ENCODE measurements at regions not wholly inside any gene's neighbourhood (a gene's known extent, or its start where the extent isn't known, plus 50 kb on each side); places are given as distances from the start of the nearest gene placed in this dataset.
"Not testable (repeated sequence)": the region's sequence is repeated elsewhere in the genome, so short reads cannot be mapped to it uniquely, and the experiment has no call there.

DNA sequence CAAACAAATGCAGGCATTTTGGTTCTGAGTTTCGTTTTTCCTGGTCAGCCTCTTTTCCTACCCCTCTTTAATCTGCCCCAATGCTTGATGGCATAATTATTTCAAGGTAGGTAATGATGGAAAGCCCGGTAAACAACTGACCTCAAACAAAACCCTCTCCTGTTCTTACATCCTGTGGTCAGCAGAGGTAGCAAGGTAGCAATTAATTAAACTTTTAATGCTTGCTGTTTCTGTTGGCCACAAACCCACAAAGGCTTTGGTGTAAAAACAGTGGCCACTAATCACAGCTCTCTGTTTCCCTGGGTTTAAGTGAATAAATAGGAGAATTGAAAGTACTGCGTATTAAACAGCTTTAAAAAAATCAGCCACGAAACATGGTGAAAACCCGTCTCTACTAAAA, 261.5 kb upstream of the SOX4 start:
- Histone ChIP-seq H3K36me3 (ENCODE audit: control insufficient read depth in 5 of 5, insufficient read depth in 5 of 5, low read length in 5 of 5) (no peaks in the 10 kb centered on the region), H3K4me1 (ENCODE audit: control insufficient read depth in 5 of 5, insufficient read depth in 5 of 5, low read length in 5 of 5) (peaks cover 0 to 6% (median 0%) of the 10 kb centered on the region in 5 donors), H3K4me3 (ENCODE audit: low read depth in 1 of 5, low read length in 5 of 5) (no peak overlapping the region), H3K27me3 (ENCODE audit: control insufficient read depth in 5 of 5, insufficient read depth in 4 of 5, low read length in 5 of 5) (no peaks in the 10 kb centered on the region), H3K27ac (ENCODE audit: low read depth, low read length) (no peak overlapping the region), H3K9ac (ENCODE audit: low read length in 5 of 5) (no peak overlapping the region), H3K9me3 (ENCODE audit: control insufficient read depth in 5 of 5, low read length in 5 of 5) (no peaks in the 10 kb centered on the region)

DNA sequence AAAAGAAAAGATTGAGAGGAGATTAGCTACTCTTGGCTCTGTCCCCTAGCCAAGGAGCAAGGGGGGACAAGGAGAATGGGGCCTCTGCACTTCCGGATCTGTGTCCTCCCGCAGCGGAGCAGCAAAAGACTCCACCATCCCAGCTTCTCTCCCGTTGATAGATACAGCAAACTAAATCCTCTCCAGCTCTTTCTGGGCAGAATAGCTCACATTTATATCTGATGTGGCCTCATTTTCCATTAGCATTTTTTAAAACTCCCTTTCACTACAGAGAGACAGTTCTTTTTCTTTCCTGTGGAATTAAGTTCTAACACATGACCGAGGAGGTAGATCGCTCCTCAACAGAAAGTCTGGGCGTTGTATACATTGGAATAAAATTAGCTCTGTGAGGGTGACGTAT, 260.9 kb upstream of the SOX4 start:
- H3K9me3 ChIP-seq (ENCODE audit: control insufficient read depth in 5 of 5, low read length in 5 of 5), result no peaks in the 10 kb centered on the region
- H3K27ac ChIP-seq (ENCODE audit: low read depth, low read length), result no peak overlapping the region
- H3K9ac ChIP-seq (ENCODE audit: low read length in 5 of 5), result no peak overlapping the region
- H3K4me1 ChIP-seq (ENCODE audit: control insufficient read depth in 5 of 5, insufficient read depth in 5 of 5, low read length in 5 of 5), result peaks cover 0 to 6% (median 0%) of the 10 kb centered on the region in 5 donors
- H3K4me3 ChIP-seq (ENCODE audit: low read depth in 1 of 5, low read length in 5 of 5), result no peak overlapping the region
- H3K27me3 ChIP-seq (ENCODE audit: control insufficient read depth in 5 of 5, insufficient read depth in 4 of 5, low read length in 5 of 5), result no peaks in the 10 kb centered on the region
- H3K36me3 ChIP-seq (ENCODE audit: control insufficient read depth in 5 of 5, insufficient read depth in 5 of 5, low read length in 5 of 5), result no peaks in the 10 kb centered on the region

DNA sequence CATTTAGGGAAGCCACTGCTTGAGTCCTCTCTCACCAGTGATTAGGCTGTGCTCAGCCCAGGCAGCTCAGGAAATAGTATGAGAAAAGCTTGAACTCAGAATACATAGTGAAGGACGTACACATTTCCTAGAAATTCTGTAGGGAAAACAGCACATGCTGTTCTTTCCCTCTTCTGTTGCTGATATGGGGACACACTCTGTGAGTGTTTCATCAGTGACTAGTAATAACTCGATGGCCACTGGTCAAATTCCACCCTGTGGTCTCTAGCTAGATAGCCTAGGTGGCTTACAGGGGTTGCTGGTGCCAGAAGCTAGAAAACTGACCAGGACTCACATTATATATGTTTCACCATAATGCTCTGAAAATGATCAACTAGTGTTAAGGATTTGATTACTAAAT, 259.8 kb upstream of the SOX4 start:
- H3K4me1 ChIP-seq (ENCODE audit: control insufficient read depth in 5 of 5, insufficient read depth in 5 of 5, low read length in 5 of 5), result peaks cover 0 to 6% (median 0%) of the 10 kb centered on the region in 5 donors
- H3K27me3 ChIP-seq (ENCODE audit: control insufficient read depth in 5 of 5, insufficient read depth in 4 of 5, low read length in 5 of 5), result no peaks in the 10 kb centered on the region
- H3K36me3 ChIP-seq (ENCODE audit: control insufficient read depth in 5 of 5, insufficient read depth in 5 of 5, low read length in 5 of 5), result no peaks in the 10 kb centered on the region
- H3K9ac ChIP-seq (ENCODE audit: low read length in 5 of 5), result no peak overlapping the region
- H3K9me3 ChIP-seq (ENCODE audit: control insufficient read depth in 5 of 5, low read length in 5 of 5), result no peaks in the 10 kb centered on the region
- H3K27ac ChIP-seq (ENCODE audit: low read depth, low read length), result no peak overlapping the region
- H3K4me3 ChIP-seq (ENCODE audit: low read depth in 1 of 5, low read length in 5 of 5), result no peak overlapping the region

DNA sequence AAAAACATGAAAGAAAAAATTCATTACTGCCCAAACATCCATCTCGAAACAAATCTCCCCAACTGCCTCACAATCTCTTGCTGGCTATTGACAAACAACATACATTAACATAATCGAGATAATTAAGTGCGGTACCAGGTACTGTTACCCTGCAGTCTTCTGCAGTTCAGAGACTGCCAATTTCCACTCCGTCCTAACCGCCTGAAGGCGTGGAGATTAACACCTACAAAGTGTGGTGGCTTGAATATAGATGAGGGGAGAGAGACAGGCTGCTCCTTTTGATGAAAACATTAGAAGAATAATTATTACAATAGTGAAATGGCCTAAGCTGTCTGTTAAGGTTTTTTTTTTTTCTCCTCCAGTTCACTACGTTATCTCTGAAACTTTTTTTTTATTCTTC, 258.9 kb upstream of the SOX4 start:
- Histone ChIP-seq H3K4me1 (ENCODE audit: control insufficient read depth in 5 of 5, insufficient read depth in 5 of 5, low read length in 5 of 5) (peaks cover 0 to 6% (median 0%) of the 10 kb centered on the region in 5 donors), H3K27me3 (ENCODE audit: control insufficient read depth in 5 of 5, insufficient read depth in 4 of 5, low read length in 5 of 5) (no peaks in the 10 kb centered on the region), H3K27ac (ENCODE audit: low read depth, low read length) (no peak overlapping the region), H3K36me3 (ENCODE audit: control insufficient read depth in 5 of 5, insufficient read depth in 5 of 5, low read length in 5 of 5) (no peaks in the 10 kb centered on the region), H3K4me3 (ENCODE audit: low read depth in 1 of 5, low read length in 5 of 5) (no peak overlapping the region), H3K9me3 (ENCODE audit: control insufficient read depth in 5 of 5, low read length in 5 of 5) (no peaks in the 10 kb centered on the region), H3K9ac (ENCODE audit: low read length in 5 of 5) (no peak overlapping the region)

DNA sequence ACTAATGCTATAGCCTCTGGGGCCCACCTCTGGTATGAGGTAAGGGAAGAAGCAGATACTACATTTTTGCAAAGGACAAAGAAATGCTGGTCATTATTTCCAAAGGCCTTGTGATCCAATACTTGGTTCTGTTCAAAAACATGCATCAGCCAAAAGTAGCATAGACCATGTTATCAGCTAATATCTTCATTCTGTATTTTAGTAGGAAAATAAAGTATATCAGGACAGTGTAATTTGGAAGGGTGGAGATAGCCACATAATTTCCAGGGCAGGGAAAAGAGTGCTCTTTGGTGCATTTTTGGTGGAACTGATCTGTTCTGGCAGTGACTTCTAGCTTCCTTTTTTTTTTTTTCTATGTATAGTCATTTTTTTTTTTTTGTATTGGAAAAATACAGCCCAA, 258.0 kb upstream of the SOX4 start:
- no peak overlapping the region for H3K27ac ChIP-seq (ENCODE audit: low read depth, low read length)
- no peak overlapping the region for H3K4me3 ChIP-seq (ENCODE audit: low read depth in 1 of 5, low read length in 5 of 5)
- H3K9me3 ChIP-seq (ENCODE audit: control insufficient read depth in 5 of 5, low read length in 5 of 5), result no peaks in the 10 kb centered on the region
- H3K4me1 ChIP-seq (ENCODE audit: control insufficient read depth in 5 of 5, insufficient read depth in 5 of 5, low read length in 5 of 5), result peaks cover 0 to 6% (median 0%) of the 10 kb centered on the region in 5 donors
- H3K36me3 ChIP-seq (ENCODE audit: control insufficient read depth in 5 of 5, insufficient read depth in 5 of 5, low read length in 5 of 5), result no peaks in the 10 kb centered on the region
- H3K27me3 ChIP-seq (ENCODE audit: control insufficient read depth in 5 of 5, insufficient read depth in 4 of 5, low read length in 5 of 5), result no peaks in the 10 kb centered on the region
- H3K9ac ChIP-seq (ENCODE audit: low read length in 5 of 5), result no peak overlapping the region

DNA sequence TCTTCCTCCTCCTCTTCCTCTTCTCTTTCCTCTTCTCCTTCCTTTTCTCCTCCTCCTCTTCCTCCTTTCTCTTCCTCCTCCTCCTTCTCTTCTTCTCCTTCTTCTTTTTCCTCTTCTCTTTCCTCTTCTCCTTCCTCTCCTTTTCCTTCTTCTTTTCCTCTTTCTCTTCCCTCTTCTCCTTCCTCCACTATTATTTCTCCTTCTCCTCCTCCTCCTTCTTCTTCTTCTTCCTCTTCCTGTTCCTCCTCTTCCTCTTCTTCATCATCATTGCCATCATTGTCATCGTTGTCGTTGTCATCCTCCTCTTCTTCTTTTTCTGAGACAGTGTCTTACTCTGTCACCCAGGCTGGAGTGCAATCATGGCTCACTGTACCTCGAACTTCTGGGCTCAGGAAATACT, 256.3 kb upstream of the SOX4 start:
- Histone ChIP-seq H3K9me3 (ENCODE audit: control insufficient read depth in 5 of 5, low read length in 5 of 5) (no peaks in the 10 kb centered on the region), H3K27ac (ENCODE audit: low read depth, low read length) (no peak overlapping the region), H3K4me1 (ENCODE audit: control insufficient read depth in 5 of 5, insufficient read depth in 5 of 5, low read length in 5 of 5) (no peaks in the 10 kb centered on the region), H3K27me3 (ENCODE audit: control insufficient read depth in 5 of 5, insufficient read depth in 4 of 5, low read length in 5 of 5) (no peaks in the 10 kb centered on the region), H3K4me3 (ENCODE audit: low read depth in 1 of 5, low read length in 5 of 5) (no peak overlapping the region), H3K36me3 (ENCODE audit: control insufficient read depth in 5 of 5, insufficient read depth in 5 of 5, low read length in 5 of 5) (no peaks in the 10 kb centered on the region), H3K9ac (ENCODE audit: low read length in 5 of 5) (no peak overlapping the region)

DNA sequence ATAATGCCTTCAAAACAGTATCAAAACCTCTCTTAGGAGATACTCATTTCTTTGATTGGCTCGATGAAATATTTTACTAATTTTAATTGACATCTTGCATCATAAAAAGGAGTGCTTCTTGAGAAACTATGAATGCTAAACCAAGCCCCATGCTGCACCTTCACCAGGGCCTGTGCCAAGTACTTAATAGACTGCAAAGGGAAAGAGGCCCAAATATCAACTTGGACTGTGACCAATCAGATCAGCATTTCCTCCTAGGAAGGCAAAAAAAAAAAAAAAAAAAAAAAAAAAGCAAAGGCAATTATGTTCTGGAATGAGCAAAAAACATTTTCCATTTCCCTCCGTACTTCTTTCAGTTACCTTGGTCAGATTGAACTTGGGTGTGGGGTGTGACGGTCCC, 253.0 kb upstream of the SOX4 start:
- H3K27me3 ChIP-seq (ENCODE audit: control insufficient read depth in 5 of 5, insufficient read depth in 4 of 5, low read length in 5 of 5), result no peaks in the 10 kb centered on the region
- H3K9me3 ChIP-seq (ENCODE audit: control insufficient read depth in 5 of 5, low read length in 5 of 5), result no peaks in the 10 kb centered on the region
- no peaks in the 10 kb centered on the region for H3K36me3 ChIP-seq (ENCODE audit: control insufficient read depth in 5 of 5, insufficient read depth in 5 of 5, low read length in 5 of 5)
- no peak overlapping the region for H3K9ac ChIP-seq (ENCODE audit: low read length in 5 of 5)
- H3K4me1 ChIP-seq (ENCODE audit: control insufficient read depth in 5 of 5, insufficient read depth in 5 of 5, low read length in 5 of 5), result no peaks in the 10 kb centered on the region
- H3K27ac ChIP-seq (ENCODE audit: low read depth, low read length), result no peak overlapping the region
- H3K4me3 ChIP-seq (ENCODE audit: low read depth in 1 of 5, low read length in 5 of 5), result no peak overlapping the region

DNA sequence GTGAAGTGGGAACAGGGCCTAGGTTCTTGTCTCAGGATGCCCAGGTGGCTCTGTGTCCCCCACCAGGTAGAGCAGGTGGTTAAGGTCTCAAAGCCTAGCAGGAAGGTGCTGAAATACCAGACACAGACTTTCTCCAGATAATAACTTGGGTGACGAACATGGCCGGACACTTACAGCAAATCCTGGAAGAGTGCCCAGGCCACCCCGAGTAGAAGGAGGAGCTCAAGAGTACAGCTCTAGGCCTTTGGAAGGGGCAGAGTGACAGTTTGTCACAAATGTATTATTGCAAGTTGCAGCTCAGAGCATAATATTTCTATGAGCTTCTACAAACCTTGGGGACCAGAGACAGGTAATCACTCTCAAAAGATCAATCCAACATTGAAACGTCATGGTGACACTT, 251.6 kb upstream of the SOX4 start:
- no peaks in the 10 kb centered on the region for H3K9me3 ChIP-seq (ENCODE audit: control insufficient read depth in 5 of 5, low read length in 5 of 5)
- H3K4me1 ChIP-seq (ENCODE audit: control insufficient read depth in 5 of 5, insufficient read depth in 5 of 5, low read length in 5 of 5), result no peaks in the 10 kb centered on the region
- no peak overlapping the region for H3K4me3 ChIP-seq (ENCODE audit: low read depth in 1 of 5, low read length in 5 of 5)
- no peak overlapping the region for H3K9ac ChIP-seq (ENCODE audit: low read length in 5 of 5)
- H3K27ac ChIP-seq (ENCODE audit: low read depth, low read length), result no peak overlapping the region
- no peaks in the 10 kb centered on the region for H3K27me3 ChIP-seq (ENCODE audit: control insufficient read depth in 5 of 5, insufficient read depth in 4 of 5, low read length in 5 of 5)
- no peaks in the 10 kb centered on the region for H3K36me3 ChIP-seq (ENCODE audit: control insufficient read depth in 5 of 5, insufficient read depth in 5 of 5, low read length in 5 of 5)

DNA sequence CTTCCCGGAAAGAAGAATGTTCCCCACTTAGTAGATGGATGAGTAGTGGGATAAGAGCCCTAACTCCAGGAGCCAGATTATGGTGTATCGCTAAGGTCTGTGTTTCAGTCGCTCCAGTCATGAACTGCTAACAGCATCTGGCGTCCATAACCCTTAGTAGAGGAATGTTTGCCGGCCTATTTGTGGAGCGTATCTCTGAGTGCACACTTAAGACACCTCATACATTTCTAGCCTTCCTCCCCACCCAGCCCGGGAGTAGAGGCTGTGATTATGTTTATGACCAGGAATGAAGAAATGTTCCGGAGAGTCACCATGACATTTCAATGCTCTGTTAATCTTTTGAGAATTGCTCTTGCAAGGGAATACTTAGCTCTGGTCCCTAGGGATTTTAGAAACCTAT, 251.1 kb upstream of the SOX4 start:
- H3K36me3 ChIP-seq (ENCODE audit: control insufficient read depth in 5 of 5, insufficient read depth in 5 of 5, low read length in 5 of 5), result no peaks in the 10 kb centered on the region
- no peaks in the 10 kb centered on the region for H3K27me3 ChIP-seq (ENCODE audit: control insufficient read depth in 5 of 5, insufficient read depth in 4 of 5, low read length in 5 of 5)
- H3K9me3 ChIP-seq (ENCODE audit: control insufficient read depth in 5 of 5, low read length in 5 of 5), result no peaks in the 10 kb centered on the region
- no peaks in the 10 kb centered on the region for H3K4me1 ChIP-seq (ENCODE audit: control insufficient read depth in 5 of 5, insufficient read depth in 5 of 5, low read length in 5 of 5)
- no peak overlapping the region for H3K27ac ChIP-seq (ENCODE audit: low read depth, low read length)
- no peak overlapping the region for H3K9ac ChIP-seq (ENCODE audit: low read length in 5 of 5)
- no peak overlapping the region for H3K4me3 ChIP-seq (ENCODE audit: low read depth in 1 of 5, low read length in 5 of 5)

DNA sequence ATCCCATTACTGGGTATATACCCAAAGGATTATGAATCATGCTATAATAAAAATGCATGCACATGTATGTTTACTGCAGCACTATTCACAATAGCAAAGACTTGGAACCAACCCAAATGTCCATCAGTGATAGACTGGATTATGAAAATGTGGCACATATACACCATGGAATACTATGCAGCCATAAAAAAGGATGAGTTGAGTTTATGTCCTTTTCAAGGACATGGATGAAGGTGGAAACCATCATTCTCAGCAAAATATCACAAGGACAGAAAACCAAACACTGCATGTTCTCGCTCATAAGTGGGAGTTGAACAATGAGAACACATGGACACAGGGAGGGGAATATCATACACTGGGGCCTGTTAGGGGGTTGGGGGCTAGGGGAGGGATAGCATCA, 247.8 kb upstream of the SOX4 start:
- H3K4me3 ChIP-seq (ENCODE audit: low read depth in 1 of 5, low read length in 5 of 5); H3K9me3 ChIP-seq (ENCODE audit: control insufficient read depth in 5 of 5, low read length in 5 of 5); H3K27ac ChIP-seq (ENCODE audit: low read depth, low read length); H3K27me3 ChIP-seq (ENCODE audit: control insufficient read depth in 5 of 5, insufficient read depth in 4 of 5, low read length in 5 of 5); H3K36me3 ChIP-seq (ENCODE audit: control insufficient read depth in 5 of 5, insufficient read depth in 5 of 5, low read length in 5 of 5); H3K9ac ChIP-seq (ENCODE audit: low read length in 5 of 5); H3K4me1 ChIP-seq (ENCODE audit: control insufficient read depth in 5 of 5, insufficient read depth in 5 of 5, low read length in 5 of 5): not testable (repeated sequence)

DNA sequence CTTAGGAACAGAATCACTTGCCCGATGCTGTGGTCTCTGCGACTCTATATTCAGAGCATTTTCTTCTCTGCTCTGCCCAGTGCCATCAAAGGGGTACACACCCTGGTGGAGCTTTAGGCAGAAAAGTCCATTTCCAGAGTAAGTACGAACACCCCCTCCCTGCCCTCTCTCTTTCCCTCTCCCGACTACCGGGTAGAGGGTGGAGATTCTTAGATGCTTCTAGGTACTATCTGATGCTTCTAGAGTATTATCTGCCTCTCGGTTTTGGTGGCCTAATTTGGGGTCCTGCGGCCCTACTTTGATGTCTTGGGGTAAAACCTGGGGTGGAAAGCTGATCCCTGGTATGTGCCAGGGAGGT, 245.4 kb upstream of the SOX4 start:
- H3K9me3 ChIP-seq (ENCODE audit: control insufficient read depth in 5 of 5, low read length in 5 of 5), result no peaks in the 10 kb centered on the region
- no peak overlapping the region for H3K27ac ChIP-seq (ENCODE audit: low read depth, low read length)
- H3K4me1 ChIP-seq (ENCODE audit: control insufficient read depth in 5 of 5, insufficient read depth in 5 of 5, low read length in 5 of 5), result peaks cover 0 to 15% (median 3%) of the 10 kb centered on the region in 5 donors
- no peak overlapping the region for H3K4me3 ChIP-seq (ENCODE audit: low read depth in 1 of 5, low read length in 5 of 5)
- H3K27me3 ChIP-seq (ENCODE audit: control insufficient read depth in 5 of 5, insufficient read depth in 4 of 5, low read length in 5 of 5), result no peaks in the 10 kb centered on the region
- no peaks in the 10 kb centered on the region for H3K36me3 ChIP-seq (ENCODE audit: control insufficient read depth in 5 of 5, insufficient read depth in 5 of 5, low read length in 5 of 5)
- no peak overlapping the region for H3K9ac ChIP-seq (ENCODE audit: low read length in 5 of 5)
